IPS-18c (cell line): ENCODE measurements at regions not wholly inside any gene's neighbourhood (a gene's known extent, or its start where the extent isn't known, plus 50 kb on each side); places are given as distances from the start of the nearest gene placed in this dataset.

Experiments used
- H3K4me3 ChIP-seq: 2 replicates; pipeline ENCODE4 v1.7.0; 2013; ENCODE audit warnings: low read depth, mild to moderate bottlenecking, low read length, moderate library complexity; ENCODE audit not compliant: insufficient read depth
- H3K9me3 ChIP-seq: one replicate; pipeline ENCODE4 v1.6.1; 2013; ENCODE audit warnings: mild to moderate bottlenecking, low read length, moderate library complexity; ENCODE audit not compliant: control insufficient read depth, insufficient read depth

GRCh38 chr5:58245476-58245840 lies 214.4 kb downstream of the PLK2 start:
- peaks cover under 1% of the 10 kb centered on the region for H3K9me3 ChIP-seq
- H3K4me3 ChIP-seq, result no peak overlapping the region

GRCh38 chr5:58244819-58245475 lies 214.9 kb downstream of the PLK2 start:
- H3K4me3 ChIP-seq, result no peak overlapping the region
- no peaks in the 10 kb centered on the region for H3K9me3 ChIP-seq

GRCh38 chr5:58241389-58241788 lies 218.5 kb downstream of the PLK2 start:
- Histone ChIP-seq H3K4me3 (no peak overlapping the region), H3K9me3 (no peaks in the 10 kb centered on the region)

- no peak overlapping the region for H3K4me3 ChIP-seq
- no peaks in the 10 kb centered on the region for H3K9me3 ChIP-seq
Measured at GRCh38 chr5:58240322-58240721, 219.6 kb downstream of the PLK2 start.

- Histone ChIP-seq H3K4me3 (no peak overlapping the region), H3K9me3 (no peaks in the 10 kb centered on the region)
Measured at GRCh38 chr5:58239731-58240130, 220.2 kb downstream of the PLK2 start.

GRCh38 chr5:58239045-58239444 lies 220.8 kb downstream of the PLK2 start:
- H3K9me3 ChIP-seq, result no peaks in the 10 kb centered on the region
- no peak overlapping the region for H3K4me3 ChIP-seq

GRCh38 chr5:58236498-58236897 lies 223.4 kb downstream of the PLK2 start:
- H3K4me3 ChIP-seq, result no peak overlapping the region
- H3K9me3 ChIP-seq, result no peaks in the 10 kb centered on the region

- Histone ChIP-seq H3K9me3 (no peaks in the 10 kb centered on the region), H3K4me3 (no peak overlapping the region)
Measured at GRCh38 chr5:58235299-58235698, 224.6 kb downstream of the PLK2 start.

- Histone ChIP-seq H3K4me3 (no peak overlapping the region), H3K9me3 (no peaks in the 10 kb centered on the region)
Measured at GRCh38 chr5:58232130-58232529, 227.8 kb downstream of the PLK2 start.

- Histone ChIP-seq H3K9me3 (no peaks in the 10 kb centered on the region), H3K4me3 (no peak overlapping the region)
Measured at GRCh38 chr5:58231041-58231440, 228.8 kb downstream of the PLK2 start.

GRCh38 chr5:58228896-58229295 lies 231.0 kb downstream of the PLK2 start:
- H3K4me3 ChIP-seq, result no peak overlapping the region

GRCh38 chr5:58227858-58228257 lies 232.0 kb downstream of the PLK2 start:
- Histone ChIP-seq H3K9me3 (no peaks in the 10 kb centered on the region), H3K4me3 (no peak overlapping the region)

More at GRCh38 chr5:58228896-58229295, 231.0 kb downstream of the PLK2 start:
- no peaks in the 10 kb centered on the region for H3K9me3 ChIP-seq

GRCh38 chr5:58224661-58225060 lies 235.2 kb downstream of the PLK2 start:
- Histone ChIP-seq H3K4me3 (no peak overlapping the region), H3K9me3 (no peaks in the 10 kb centered on the region)

- no peak overlapping the region for H3K4me3 ChIP-seq
Measured at GRCh38 chr5:58224221-58224620, 235.7 kb downstream of the PLK2 start.

GRCh38 chr5:58215364-58215763 lies 244.5 kb downstream of the PLK2 start:
- Histone ChIP-seq H3K9me3 (peaks cover 11% of the 10 kb centered on the region), H3K4me3 (peak overlapping the region; percentile 15; the same call in 1 of the 2 replicates)

More at GRCh38 chr5:58224221-58224620, 235.7 kb downstream of the PLK2 start:
- H3K9me3 ChIP-seq, result no peaks in the 10 kb centered on the region

GRCh38 chr5:58211441-58211840 lies 248.4 kb downstream of the PLK2 start:
- Histone ChIP-seq H3K4me3 (no peak overlapping the region), H3K9me3 (peaks cover 10% of the 10 kb centered on the region)

- H3K4me3 ChIP-seq, result no peak overlapping the region
- no peaks in the 10 kb centered on the region for H3K9me3 ChIP-seq
Measured at GRCh38 chr5:58208674-58209073, 251.2 kb downstream of the PLK2 start.

GRCh38 chr5:58207076-58207475 lies 252.8 kb downstream of the PLK2 start:
- H3K9me3 ChIP-seq, result no peaks in the 10 kb centered on the region
- no peak overlapping the region for H3K4me3 ChIP-seq

- Histone ChIP-seq H3K4me3 (no peak overlapping the region), H3K9me3 (no peaks in the 10 kb centered on the region)
Measured at GRCh38 chr5:58204966-58205365, 254.9 kb downstream of the PLK2 start.
